CD4-positive, alpha-beta T cell treated with Interferon gamma for 1 hour (primary cell): ENCODE measurements at regions not wholly inside any gene's neighbourhood (a gene's known extent, or its start where the extent isn't known, plus 50 kb on each side); places are given as distances from the start of the nearest gene placed in this dataset.
"Not testable (repeated sequence)": the region's sequence is repeated elsewhere in the genome, so short reads cannot be mapped to it uniquely, and the experiment has no call there.

Experiments
- DNase-seq: peaks from one replicate; pipeline ENCODE4 v3.0.0-alpha.2; 2020

DNA sequence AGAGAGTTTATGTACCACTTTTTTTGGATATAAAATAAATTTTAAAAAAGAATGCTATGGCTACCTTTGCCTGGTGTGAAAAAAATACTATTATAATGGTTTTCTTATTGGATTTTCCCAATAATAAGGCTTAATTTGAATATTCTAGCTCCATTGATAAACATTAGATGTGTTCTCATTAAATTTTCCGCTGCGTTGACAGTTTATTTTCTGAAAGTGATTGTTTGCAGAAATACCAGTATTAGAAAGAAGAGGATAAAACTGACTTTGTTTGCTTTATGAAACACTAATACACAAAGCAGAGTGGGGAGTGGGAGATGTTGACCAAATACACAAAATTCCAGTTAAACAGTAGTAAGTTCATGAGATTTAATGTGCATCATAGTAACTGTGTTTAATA lies 433.3 kb upstream of the TMEFF2 start:
- DNase-seq = no peak

DNA sequence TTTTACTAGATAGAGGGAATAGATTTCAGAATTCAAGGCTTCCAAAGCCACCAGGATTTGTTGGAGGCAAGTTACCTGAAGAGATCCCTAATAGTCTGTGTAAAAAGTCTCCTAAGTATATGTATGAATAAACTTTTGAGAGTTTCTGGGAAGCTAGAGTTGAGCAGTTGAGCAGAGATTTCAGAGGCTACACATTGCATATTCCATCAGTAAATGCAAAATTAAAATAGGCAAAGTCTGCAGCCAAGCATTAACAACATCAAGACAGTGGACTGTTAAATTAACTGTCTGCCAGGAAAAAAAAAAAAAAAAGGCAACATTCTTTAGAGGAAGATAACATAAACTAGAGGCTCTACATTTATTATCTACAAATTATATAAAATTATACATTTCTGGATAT lies 420.4 kb upstream of the TMEFF2 start:
- no peak for DNase-seq

DNA sequence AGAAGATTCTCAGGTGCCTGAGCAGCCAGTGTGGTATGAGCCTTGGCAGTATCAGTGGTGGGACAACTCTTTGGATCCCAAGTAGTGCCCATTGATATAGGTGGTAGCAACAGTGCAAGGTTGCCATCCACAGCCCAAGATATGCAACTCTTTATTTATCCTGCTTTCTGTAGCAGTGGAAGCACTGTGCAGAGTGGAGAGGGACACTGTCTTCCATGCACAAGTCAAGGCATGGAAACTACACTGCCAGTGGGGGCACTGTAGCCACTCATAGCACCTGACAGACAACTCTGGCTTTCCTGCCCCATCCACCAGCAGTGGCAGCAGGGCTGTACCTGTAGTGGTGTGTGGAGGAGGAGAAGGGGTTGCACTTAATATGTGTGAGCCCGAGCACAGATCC lies 409.6 kb upstream of the TMEFF2 start:
- no peak for DNase-seq

DNA sequence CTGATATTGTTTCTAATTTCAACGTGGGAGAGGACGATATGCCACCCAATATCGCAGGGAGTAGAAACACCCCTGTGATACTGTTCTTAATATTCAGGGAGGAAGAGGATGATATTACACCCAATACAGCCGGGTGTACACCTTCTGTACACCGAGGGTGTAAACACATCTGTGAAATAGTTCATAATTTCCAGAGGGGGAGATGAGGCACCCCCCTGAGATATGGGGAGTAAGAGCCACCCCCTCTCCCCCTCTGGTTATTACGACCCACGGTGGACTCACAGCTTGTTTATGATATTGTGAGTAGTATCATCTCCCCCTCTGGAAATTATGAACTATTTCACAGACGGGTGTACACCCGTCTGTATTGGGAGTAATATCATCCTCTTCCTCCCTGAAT lies 403.9 kb upstream of the TMEFF2 start:
- not testable (repeated sequence) for DNase-seq

DNA sequence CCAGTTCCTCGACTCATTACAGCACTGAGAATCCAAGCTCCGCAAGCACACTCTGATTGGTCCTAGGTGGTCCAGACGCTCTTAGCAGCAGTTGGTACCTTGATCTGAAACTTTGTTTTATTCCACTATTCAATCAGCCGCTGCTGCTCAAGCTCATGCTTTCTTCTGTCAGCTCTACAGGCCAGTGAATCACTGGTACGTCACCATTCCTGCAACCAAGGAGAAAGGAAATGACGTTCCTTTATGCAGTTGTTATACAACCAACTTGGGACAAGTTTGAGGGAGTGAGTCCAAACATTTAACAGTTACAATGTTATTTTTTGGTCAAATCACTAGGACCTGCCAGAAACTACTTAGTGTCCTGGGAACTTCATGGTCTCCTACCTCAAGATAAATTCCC lies 398.8 kb upstream of the TMEFF2 start:
- no peak for DNase-seq

DNA sequence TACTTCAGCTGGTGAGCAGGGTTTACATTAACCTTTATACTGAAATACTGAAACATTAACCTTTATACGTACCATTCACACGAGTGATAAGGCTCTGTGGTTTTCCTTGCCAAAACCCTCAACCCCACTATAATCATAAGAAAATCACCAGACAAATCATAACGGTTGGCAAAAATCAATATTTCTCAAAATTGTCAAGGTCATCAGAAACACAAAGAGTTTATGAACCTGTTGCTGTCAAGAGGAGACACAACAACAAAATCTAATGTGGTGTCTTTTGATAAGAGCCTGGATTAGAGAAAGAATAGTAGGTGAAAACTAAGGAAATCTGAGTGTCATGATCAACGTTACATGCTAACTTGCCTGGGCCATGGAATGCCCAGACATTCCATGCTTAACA lies 396.9 kb upstream of the TMEFF2 start:
- DNase-seq = no peak

DNA sequence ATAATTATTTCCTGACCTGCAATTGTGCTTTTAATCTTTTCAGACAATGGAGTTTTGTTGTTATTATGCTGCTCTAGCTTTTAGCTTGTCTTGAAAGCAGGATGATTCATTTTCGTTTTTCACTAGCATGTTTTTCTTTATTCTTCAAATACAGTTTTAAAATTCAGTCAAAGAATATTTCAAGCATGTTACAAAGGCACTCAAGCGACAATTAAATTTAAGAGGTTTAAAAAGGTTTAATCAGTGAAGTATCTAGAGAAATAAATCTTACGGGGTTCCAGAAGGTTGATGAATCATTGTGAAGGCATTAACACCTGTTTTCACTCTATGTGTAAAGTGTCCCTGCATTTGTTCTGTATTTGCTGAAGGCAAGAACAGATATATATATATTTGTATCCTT lies 390.7 kb upstream of the TMEFF2 start:
- DNase-seq = no peak

DNA sequence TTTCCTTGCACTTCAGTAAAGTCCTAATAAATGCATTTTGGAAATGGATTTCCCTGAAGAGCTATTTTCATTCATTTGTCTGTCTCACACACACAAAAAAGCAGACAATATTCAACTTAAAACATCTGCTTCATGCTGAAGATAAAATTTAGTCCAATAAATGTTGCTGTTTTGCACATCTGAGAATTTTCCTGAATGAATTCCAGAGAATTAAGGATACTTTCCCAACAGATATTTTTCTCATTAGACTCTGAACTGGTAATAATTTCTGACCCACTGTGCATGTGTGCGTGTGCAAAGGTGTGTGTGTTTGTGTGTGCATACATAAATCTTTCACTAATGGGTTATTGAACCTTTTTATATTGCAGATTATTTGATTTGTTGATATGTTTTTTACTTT lies 390.2 kb upstream of the TMEFF2 start:
- DNase-seq = no peak

DNA sequence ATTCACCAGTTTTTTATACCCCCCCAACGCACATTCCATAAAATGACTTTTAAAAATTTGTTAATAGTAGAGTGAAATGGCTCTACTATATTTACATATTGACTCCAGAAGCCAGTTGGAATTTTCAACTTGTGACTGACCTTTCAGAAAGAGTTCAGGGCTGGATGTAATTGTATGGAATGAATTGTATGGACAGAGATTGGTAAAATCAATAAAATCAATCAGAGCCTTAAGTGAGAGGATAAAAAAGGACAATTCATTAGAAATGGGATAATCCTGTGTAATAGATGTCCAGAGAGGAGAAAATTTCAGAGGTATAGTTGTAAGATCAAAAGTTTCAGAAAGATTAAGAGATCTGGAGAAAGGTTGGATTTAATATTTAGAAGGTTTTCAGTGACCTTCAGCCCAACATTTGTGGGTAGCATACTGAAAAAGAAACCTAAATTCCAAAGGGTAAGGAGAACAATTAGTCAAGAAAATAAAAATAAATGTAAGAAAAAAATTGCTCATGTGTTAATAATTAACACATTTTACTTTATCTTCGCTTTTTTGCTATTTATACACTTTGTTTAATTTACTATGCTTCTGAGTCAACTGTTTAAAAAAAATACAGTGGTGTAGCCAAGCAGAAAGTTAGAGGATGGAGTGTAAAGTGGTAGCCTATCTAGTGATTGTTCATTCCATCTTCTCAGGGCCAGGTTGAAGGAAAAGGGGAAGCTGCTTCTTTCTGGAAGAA lies 385.4 kb upstream of the TMEFF2 start:
- DNase-seq = no peak

DNA sequence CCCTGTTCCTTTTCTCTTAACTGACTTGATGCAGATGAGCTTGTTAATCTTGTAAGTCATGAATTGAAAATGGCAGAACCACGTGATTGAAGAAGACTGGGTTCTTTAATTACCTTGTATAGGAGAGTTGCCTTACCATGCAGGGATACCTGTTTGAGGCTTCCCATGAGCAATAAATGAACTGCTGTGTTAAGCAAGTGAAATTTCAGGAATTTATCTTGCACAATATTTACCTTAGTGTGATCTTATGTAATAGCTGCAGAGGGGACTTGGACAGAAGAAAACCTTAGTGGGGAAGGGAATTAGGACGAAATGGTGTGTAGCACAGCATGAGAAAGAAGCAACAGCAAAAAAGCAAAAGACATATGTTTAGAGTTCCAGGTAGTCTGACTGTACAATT lies 384.0 kb upstream of the TMEFF2 start:
- DNase-seq = no peak

DNA sequence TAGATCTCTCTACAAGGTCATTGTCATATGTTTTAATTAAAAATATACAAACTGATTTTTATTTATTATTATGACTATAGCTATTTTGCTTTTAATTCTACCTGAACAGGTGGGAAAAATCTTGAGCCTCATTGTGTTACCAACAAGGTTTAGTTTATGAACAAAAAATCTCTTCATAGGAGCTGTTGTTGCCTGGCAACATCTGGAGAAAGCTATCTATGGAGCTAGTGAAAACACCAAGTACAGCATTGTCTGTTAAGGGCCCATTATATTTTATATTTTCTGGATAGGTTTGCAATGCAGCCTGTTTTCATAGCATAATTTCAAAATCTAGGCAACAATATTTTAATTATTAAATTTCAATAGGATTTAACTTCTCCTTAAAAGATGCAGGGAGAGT lies 383.0 kb upstream of the TMEFF2 start:
- DNase-seq = no peak

DNA sequence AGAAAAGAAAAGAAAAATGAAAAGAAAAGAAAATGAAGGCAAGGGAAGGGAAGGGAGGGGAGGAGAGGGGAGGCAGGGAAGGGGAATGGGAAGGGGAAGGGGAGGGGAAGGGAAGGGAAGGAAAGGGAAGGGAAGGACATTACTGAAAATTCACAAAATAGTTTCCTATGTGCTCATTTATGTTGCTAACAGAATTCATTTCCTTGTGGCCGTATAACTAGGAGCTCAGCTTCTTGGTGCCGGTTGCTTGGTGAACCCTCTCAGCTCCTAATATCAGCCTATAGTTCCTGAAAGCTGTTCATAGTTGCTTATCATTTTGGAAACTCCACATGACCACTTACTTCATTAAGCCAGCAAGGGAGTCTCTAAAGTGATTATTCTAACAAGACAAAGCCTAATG lies 379.8 kb upstream of the TMEFF2 start:
- no peak for DNase-seq

DNA sequence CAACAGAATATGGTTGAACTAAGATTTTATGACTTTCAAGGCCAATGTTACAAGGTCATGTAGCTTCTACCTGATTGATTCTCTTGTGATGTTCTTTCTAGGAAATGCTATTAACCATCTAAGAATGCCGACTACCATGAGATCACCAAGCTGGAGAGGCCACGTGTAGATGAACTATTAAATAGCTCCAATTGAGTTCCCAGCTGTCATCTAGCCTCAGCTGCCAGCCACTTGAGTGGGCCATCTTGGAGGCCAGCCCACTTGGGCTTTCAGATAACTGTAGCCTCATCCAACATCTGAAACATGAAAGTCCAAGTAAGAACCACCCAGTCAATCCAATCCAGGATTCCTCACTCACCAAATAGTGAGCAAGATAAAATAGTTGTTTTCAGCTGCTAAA lies 376.9 kb upstream of the TMEFF2 start:
- DNase-seq = no peak

DNA sequence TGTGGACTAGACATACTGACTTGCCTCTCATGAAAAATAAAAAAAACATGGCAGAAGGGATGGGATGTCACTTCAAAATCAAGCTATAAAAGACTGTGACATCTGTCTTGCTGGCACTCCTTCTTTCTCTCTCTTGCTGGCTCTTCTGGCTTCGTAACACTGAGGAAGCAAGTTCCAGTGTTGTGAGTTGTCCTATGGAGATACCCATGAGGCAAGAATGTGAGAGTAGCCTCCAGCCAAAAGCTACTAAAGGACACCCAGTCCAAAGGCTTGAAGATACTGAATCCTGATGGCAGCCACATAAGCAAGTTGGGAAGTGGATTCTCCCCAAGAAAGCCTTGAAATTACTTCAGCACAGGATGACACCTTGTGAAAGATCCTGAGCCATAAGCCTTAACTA lies 376.1 kb upstream of the TMEFF2 start:
- DNase-seq = no peak

DNA sequence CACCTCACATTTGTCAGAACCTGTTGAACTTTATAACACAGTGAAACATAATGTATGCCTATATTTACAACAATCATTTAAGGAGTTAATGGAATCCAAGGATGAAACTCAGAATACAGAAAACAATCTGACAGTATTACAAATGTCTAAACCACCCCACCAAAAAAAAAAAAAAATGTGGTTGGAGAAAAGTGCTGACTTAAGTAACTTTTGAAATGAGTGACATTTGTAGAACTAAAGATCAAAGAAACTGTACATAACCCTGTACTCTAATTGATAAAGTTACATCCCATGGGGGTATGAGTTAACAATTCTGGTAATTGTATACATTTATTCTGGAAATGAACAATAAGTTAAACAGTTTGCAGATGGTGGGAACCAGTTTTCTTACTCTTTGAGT lies 372.1 kb upstream of the TMEFF2 start:
- DNase-seq = no peak

DNA sequence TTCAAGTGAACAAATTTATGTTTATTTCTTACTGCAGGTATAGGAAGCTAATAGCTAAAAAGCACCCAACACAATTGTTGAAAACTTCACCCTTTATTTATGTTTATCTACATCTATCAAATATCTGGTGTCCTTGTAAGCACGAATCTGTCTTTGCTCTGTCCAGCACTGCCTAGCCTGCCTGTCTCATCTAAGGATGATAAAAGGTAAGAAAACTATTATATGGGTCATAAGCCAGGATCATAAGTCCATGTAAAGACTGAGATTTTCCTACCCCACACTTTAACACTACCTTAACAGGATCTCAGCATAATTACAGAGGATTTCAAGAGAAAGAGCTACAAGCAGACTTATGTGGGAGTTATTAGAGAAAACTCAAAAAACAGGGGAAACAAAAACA lies 365.6 kb upstream of the TMEFF2 start:
- no peak for DNase-seq

DNA sequence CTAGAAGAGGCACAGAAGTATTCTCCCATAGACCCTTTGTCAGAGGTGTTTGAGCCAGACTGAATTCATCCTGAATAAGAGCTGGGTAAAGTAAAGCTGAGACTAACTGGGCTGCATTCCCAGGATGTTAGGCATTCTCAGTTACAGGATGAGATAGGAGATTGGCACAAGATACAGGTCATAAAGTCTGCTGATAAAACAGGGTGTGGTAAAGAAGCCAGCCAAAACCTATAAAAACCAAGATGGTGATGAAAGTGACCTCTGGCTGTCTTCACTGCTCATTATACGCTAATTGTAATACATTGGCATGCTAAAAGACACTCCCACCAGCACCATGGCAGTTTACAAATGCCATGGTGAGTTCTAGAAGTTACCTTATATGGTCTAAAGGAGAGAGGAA lies 364.9 kb upstream of the TMEFF2 start:
- no peak for DNase-seq

DNA sequence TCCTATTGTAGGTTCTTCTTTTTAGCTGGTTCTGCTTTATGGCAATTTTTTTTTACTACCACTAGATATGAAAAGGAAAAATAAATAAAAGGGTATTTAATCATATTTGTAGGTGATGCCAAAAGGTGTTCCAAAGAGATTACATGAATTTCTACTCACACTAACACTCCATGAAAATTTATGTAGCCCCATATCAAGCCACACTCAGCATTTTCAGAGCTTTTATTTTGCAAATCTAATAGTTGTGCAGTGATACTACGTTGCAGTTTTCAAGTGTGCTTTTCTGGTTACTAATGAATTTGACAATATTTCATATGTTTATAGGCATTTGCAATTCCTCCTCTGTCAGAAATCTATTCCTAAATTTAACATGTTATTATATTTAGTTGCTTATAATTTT lies 363.9 kb upstream of the TMEFF2 start:
- DNase-seq = no peak

DNA sequence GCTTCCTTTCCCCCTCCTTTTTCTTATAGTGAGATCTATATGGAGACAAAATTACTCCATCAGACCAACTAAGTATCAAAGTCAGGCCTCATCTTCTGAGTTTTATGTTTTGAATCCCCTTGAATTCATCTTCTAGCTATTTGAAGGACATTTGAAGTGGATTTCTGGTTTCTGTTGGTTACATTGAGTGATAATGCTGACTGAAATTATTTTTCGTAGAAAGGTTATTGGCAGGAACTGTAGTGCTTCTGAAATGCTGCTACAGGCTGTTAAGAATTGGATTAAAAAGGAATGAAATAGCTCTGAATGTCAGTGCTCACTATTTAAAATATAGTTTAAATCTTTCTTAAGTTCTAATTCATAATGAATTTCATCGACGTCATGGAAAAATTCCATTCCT lies 361.0 kb upstream of the TMEFF2 start:
- no peak for DNase-seq

DNA sequence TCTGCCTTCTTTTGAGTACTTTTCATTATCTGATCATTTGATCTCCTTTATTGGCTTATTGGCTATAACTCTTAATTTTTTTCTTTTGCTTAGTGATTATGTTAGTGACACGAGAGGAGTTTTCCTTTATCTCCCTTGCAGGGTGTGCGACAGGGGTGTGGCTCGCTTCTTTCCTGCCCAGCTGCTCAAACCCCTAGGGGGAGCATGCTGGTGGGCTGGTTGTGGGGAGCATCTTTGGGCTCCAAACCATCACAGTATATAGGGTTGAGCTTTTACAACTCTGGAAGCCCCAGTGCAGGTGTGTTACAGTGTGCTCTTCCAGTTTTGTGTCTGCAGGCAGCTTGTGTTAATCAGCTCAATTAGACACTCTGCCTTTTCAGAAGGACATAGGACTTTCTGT lies 357.0 kb upstream of the TMEFF2 start:
- DNase-seq = no peak

DNA sequence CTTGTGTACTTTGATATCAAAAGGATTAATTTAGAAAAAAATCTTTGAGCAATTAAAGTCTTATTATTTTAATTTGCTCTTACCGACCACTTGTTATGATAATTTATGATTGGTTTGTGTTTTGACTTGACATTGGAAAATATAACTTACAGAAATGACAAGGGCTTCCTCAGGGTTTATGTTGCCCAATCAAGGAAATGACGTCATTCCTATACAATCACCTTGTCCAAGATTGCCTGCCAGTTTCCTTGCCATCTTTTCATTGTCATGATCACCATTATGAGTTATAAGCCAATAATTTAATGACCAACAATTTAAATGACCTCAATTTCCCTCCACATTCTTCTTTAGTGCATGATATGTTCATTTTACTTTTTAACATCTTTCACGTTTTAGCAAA lies 351.8 kb upstream of the TMEFF2 start:
- no peak for DNase-seq

DNA sequence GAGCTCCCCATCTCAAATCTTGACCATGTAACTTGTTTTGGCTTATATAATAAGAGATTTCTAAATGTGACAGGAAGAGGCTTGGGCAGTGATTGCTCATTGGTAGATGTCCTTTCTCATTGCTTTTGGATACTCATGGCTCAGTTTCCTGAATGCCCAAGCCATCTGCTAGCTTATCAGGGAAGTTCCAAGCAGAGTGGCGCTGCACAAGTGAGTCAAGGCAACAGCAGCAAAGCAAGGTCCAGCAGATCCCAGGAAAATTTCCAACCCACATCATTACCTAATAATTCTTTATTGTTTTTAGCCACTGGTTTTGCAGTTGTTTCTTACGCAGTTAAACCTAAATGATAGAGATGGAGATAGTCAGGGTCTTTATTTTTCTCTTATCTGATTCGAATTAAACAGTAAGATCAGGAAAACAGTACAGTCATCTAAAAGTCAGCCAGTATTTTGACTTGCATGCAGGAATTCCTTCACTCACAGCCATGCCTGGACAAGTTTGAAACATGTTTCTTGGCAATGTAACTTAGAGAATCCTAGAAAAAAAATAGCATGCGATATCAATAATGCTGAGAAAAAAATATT lies 349.7 kb upstream of the TMEFF2 start:
- no peak for DNase-seq

DNA sequence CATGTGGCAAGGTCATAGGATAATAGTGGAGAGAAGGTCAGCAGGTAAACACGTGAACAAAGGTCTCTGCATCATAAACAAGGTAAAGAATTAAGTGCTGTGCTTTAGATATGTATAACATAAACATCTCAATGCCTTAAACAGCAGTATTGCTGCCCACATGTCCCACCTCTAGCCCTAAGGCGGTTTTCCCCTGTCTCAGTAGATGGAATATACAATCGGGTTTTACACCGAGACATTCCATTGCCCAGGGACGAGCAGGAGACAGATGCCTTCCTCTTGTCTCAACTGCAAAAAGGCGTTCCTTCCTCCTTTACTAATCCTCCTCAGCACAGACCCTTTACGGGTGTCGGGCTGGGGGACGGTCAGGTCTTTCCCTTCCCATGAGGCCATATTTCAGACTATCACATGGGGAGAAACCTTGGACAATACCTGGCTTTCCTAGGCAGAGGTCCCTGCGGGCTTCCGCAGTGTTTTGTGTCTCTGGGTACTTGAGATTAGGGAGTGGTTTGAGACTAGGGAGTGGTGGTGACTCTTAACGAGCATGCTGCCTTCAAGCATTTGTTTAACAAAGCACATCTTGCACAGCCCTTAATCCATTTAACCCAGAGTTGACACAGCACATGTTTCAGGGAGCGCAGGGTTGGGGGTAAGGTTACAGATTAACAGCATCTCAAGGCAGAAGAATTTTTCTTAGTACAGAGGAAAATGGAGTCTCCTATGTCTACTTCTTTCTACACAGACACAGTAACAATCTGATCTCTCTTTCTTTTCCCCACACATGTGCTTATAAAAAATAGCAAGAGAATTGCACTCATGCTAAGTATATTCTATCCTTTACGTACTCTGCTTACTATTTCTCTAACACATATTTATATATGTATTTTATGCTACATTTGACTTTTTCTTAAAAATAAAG lies 347.7 kb upstream of the TMEFF2 start:
- DNase-seq = not testable (repeated sequence)

DNA sequence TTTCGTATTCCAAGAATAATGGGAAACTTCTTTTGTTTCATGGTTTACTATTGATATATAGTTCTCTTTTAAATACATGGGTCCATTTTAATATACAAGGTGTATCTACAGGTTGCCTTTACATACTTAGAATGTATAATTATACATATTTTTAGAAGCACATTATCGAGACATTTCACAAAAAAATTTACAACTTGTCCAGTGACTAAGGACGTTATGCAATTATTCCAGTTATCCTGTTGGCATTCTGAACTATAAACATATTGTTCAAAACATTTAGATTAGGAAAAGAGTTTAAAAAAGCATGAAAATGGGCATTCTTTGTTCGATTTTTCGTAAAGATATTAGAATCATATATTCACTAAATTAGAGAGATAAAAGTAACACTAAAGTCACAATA lies 344.6 kb upstream of the TMEFF2 start:
- no peak for DNase-seq
